KMS-11 (cell line): ENCODE measurements at regions not wholly inside any gene's neighbourhood (a gene's known extent, or its start where the extent isn't known, plus 50 kb on each side); places are given as distances from the start of the nearest gene placed in this dataset.

Experiments used
- H2AFZ ChIP-seq: fragments of 200-600 bp; sonication (generic); 2 replicates; pipeline ENCODE4 v1.6.1; 2016; ENCODE audit warnings: antibody characterized with exemption, mixed run types, low read depth
- H3K27ac ChIP-seq: fragments of 200-600 bp; sonication (generic); 2 replicates; pipeline ENCODE4 v1.6.1; 2016; ENCODE audit warnings: mild to moderate bottlenecking, mixed run types
- H3K27me3 ChIP-seq: fragments of 200-600 bp; sonication (generic); 2 replicates; pipeline ENCODE4 v1.6.1; 2017; ENCODE audit warnings: mild to moderate bottlenecking, low read depth, mixed run types, moderate library complexity; ENCODE audit not compliant: insufficient read depth
- H3K36me3 ChIP-seq: fragments of 200-600 bp; sonication (generic); 2 replicates; pipeline ENCODE4 v1.6.1; 2017; ENCODE audit warnings: mild to moderate bottlenecking, mixed run types; ENCODE audit not compliant: insufficient read depth
- H3K4me1 ChIP-seq: fragments of 200-600 bp; sonication (generic); 2 replicates; pipeline ENCODE4 v1.6.1; 2016; ENCODE audit warnings: mild to moderate bottlenecking, low read depth, mixed run types; ENCODE audit not compliant: poor library complexity, severe bottlenecking
- H3K4me2 ChIP-seq: fragments of 200-600 bp; sonication (generic); 2 replicates; pipeline ENCODE4 v1.7.0; 2016; ENCODE audit warnings: mild to moderate bottlenecking, mixed run types
- H3K4me3 ChIP-seq: fragments of 200-600 bp; sonication (generic); IDR thresholded peaks from 2 replicates; pipeline ENCODE4 v1.6.1; 2017; ENCODE audit warnings: low read depth, low read length, mixed read lengths; ENCODE audit not compliant: insufficient read depth
- H3K79me2 ChIP-seq: fragments of 200-600 bp; sonication (generic); 2 replicates; pipeline ENCODE4 v1.6.1; 2016; ENCODE audit warnings: low read depth, mixed run types; ENCODE audit not compliant: insufficient read depth
- H3K9ac ChIP-seq: fragments of 200-600 bp; sonication (generic); 2 replicates; pipeline ENCODE4 v1.6.1; 2016; ENCODE audit warnings: mild to moderate bottlenecking, mixed run types
- H4K20me1 ChIP-seq: fragments of 200-600 bp; sonication (generic); 2 replicates; pipeline ENCODE4 v1.6.1; 2016; ENCODE audit warnings: mild to moderate bottlenecking, mixed run types; ENCODE audit not compliant: insufficient read depth
- CTCF ChIP-seq: fragments of 200-600 bp; sonication (generic); conservative IDR thresholded peaks from 2 replicates; pipeline ENCODE4 v1.6.1; 2017; ENCODE audit warnings: low read depth, mild to moderate bottlenecking, antibody characterized with exemption, low read length, moderate library complexity, mixed read lengths

GRCh38 chr2:221212105-221212504 lies 360.0 kb downstream of the EPHA4 start:
- Histone ChIP-seq H3K4me1 (no peaks in the 10 kb centered on the region), H3K36me3 (no peaks in the 10 kb centered on the region), H3K27ac (no peak overlapping the region), H3K27me3 (no peaks in the 10 kb centered on the region), H4K20me1 (no peaks in the 10 kb centered on the region), H3K9ac (no peak overlapping the region), H3K4me3 (no peak overlapping the region), H3K4me2 (no peak overlapping the region), H3K79me2 (no peaks in the 10 kb centered on the region), H2AFZ (no peak overlapping the region)
- TF ChIP-seq CTCF = no peak

- no peak overlapping the region for H3K9ac ChIP-seq
Measured at GRCh38 chr2:221215487-221215886, 356.6 kb downstream of the EPHA4 start.

GRCh38 chr2:221216636-221217035 lies 355.5 kb downstream of the EPHA4 start:
- H3K9ac ChIP-seq = no peak overlapping the region
- no peaks in the 10 kb centered on the region for H4K20me1 ChIP-seq
- H3K4me3 ChIP-seq = no peak overlapping the region
- no peak for TF ChIP-seq CTCF
- no peak overlapping the region for H3K27ac ChIP-seq
- H3K4me1 ChIP-seq = no peaks in the 10 kb centered on the region
- no peaks in the 10 kb centered on the region for H3K27me3 ChIP-seq
- H3K79me2 ChIP-seq = no peaks in the 10 kb centered on the region
- H2AFZ ChIP-seq = no peak overlapping the region
- H3K4me2 ChIP-seq = no peak overlapping the region
- no peaks in the 10 kb centered on the region for H3K36me3 ChIP-seq

More at GRCh38 chr2:221215487-221215886, 356.6 kb downstream of the EPHA4 start:
- Histone ChIP-seq H4K20me1 (no peaks in the 10 kb centered on the region), H2AFZ (no peak overlapping the region), H3K79me2 (no peaks in the 10 kb centered on the region), H3K4me3 (no peak overlapping the region), H3K27ac (no peak overlapping the region), H3K4me2 (no peak overlapping the region), H3K27me3 (no peaks in the 10 kb centered on the region), H3K4me1 (no peaks in the 10 kb centered on the region), H3K36me3 (no peaks in the 10 kb centered on the region)
- TF ChIP-seq CTCF = no peak

GRCh38 chr2:221225752-221226151 lies 346.4 kb downstream of the EPHA4 start:
- no peaks in the 10 kb centered on the region for H4K20me1 ChIP-seq
- no peak overlapping the region for H3K27ac ChIP-seq
- no peak overlapping the region for H2AFZ ChIP-seq
- H3K79me2 ChIP-seq = no peaks in the 10 kb centered on the region
- H3K27me3 ChIP-seq = no peaks in the 10 kb centered on the region
- no peak overlapping the region for H3K9ac ChIP-seq
- TF ChIP-seq CTCF = no peak
- no peak overlapping the region for H3K4me2 ChIP-seq
- no peak overlapping the region for H3K4me3 ChIP-seq
- no peaks in the 10 kb centered on the region for H3K4me1 ChIP-seq
- no peaks in the 10 kb centered on the region for H3K36me3 ChIP-seq
